ENCODE measurements at regions not wholly inside any gene's neighbourhood (a gene's known extent, or its start where the extent isn't known, plus 50 kb on each side); places are given as distances from the start of the nearest gene placed in this dataset.

- no peak for DNase-seq
These were observed 83.5 kb downstream of the TBX22 start for GRCh38 chrX:80098038-80098437.

GRCh38 chrX:80120335-80120734 is 105.8 kb downstream of the TBX22 start:
- no peak for DNase-seq

GRCh38 chrX:80138938-80139337 is 124.4 kb downstream of the TBX22 start:
- DNase-seq, result no peak

- DNase-seq, result no peak
These were observed 125.0 kb downstream of the TBX22 start for GRCh38 chrX:80139564-80139963.

GRCh38 chrX:80170581-80170980 is 156.0 kb downstream of the TBX22 start:
- no peak for DNase-seq

- DNase-seq, result no peak
These were observed 158.7 kb downstream of the TBX22 start for GRCh38 chrX:80173261-80173660.

GRCh38 chrX:80174925-80175574 is 160.5 kb downstream of the TBX22 start:
- DNase-seq, result no peak

GRCh38 chrX:80181079-80181478 is 166.5 kb downstream of the TBX22 start:
- no peak for DNase-seq

GRCh38 chrX:80184854-80185253 is 170.3 kb downstream of the TBX22 start:
- DNase-seq, result no peak

- DNase-seq, result no peak
These were observed 192.1 kb downstream of the TBX22 start for GRCh38 chrX:80206647-80207046.

- DNase-seq, result no peak
These were observed 192.8 kb downstream of the TBX22 start for GRCh38 chrX:80207327-80207726.

- DNase-seq, result no peak
These were observed 201.5 kb downstream of the TBX22 start for GRCh38 chrX:80216086-80216485.

- no peak for DNase-seq
These were observed 196.2 kb upstream of the TENT5D start for GRCh38 chrX:80223982-80224579.

GRCh38 chrX:80229626-80230025 is 190.6 kb upstream of the TENT5D start:
- DNase-seq, result no peak

- DNase-seq, result no peak
These were observed 183.2 kb upstream of the TENT5D start for GRCh38 chrX:80237072-80237471.

GRCh38 chrX:80246271-80246670 is 174.0 kb upstream of the TENT5D start:
- no peak for DNase-seq

- no peak for DNase-seq
These were observed 154.0 kb upstream of the TENT5D start for GRCh38 chrX:80266287-80266686.

- no peak for DNase-seq
These were observed 153.3 kb upstream of the TENT5D start for GRCh38 chrX:80266979-80267378.

- DNase-seq, result no peak
These were observed 152.5 kb upstream of the TENT5D start for GRCh38 chrX:80267790-80268189.

GRCh38 chrX:80282535-80282934 is 137.7 kb upstream of the TENT5D start:
- no peak for DNase-seq

- no peak for DNase-seq
These were observed 135.0 kb upstream of the TENT5D start for GRCh38 chrX:80285131-80285773.

- DNase-seq, result no peak
These were observed 129.4 kb upstream of the TENT5D start for GRCh38 chrX:80290834-80291233.

GRCh38 chrX:80293354-80293753 is 126.9 kb upstream of the TENT5D start:
- DNase-seq, result no peak

- DNase-seq, result no peak
These were observed 114.2 kb upstream of the TENT5D start for GRCh38 chrX:80306007-80306406.

- no peak for DNase-seq
These were observed 107.8 kb upstream of the TENT5D start for GRCh38 chrX:80312448-80312847.

Data from CD4-positive, alpha-beta T cell treated with Interleukin-17A for 4 hours (primary cell).